ENCODE measurements at regions not wholly inside any gene's neighbourhood (a gene's known extent, or its start where the extent isn't known, plus 50 kb on each side); places are given as distances from the start of the nearest gene placed in this dataset.

DNA sequence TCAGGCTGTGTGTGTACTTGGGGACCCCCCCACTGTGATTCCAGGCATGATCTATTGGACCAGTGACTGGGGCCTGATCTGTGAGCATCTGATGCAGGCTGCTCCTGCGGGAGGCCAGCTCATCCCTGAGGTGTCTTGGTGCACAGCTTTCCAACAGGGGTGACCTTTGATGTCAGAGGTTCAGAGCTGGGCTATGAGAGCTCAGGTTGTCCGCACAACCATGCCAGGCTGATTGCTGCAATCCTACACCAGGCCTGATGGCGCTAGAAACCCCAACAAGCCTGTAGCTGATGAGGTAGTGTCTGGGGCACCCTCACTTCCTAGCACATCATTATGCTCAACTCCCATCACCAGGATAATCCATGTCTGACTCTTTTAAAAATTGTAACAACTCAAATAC, 56.1 kb upstream of the CACNA2D3 start (continued):
- TF ChIP-seq, protein P1, sequence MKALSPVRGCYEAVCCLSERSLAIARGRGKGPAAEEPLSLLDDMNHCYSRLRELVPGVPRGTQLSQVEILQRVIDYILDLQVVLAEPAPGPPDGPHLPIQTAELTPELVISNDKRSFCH (CRISPR knock-in tag; IDR thresholded peaks at IDR 0.05): no peak
- TF ChIP-seq, protein P1 (tag; IDR thresholded peaks at IDR 0.05): no peak

DNA sequence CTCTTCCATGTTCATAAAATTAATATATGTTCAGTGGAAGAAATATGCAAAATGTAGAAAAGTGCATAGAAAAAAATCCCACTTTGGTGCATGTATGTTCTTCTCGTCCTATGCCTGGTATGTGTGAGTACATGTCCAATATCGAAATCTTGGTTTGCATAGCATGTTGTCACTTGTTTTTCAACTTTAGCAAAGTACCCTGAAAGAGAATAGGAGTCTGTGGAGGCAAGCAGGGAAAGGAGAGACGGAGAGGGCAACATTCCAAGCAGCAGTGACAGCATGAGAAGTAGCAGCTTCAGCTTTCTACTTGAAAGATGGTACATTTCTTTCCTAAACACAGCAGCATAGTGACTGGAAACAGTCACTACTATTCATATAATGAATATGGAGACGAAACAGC, 56.8 kb upstream of the CACNA2D3 start:
- Histone ChIP-seq H3K79me2 (ENCODE audit: control insufficient read depth, insufficient read depth, low read length) (no peaks in the 10 kb centered on the region), H4K20me1 (replicated peaks; ENCODE audit: control insufficient read depth, insufficient read depth, low read length) (no peaks in the 10 kb centered on the region), H3K4me3 (no peak overlapping the region), H3K27me3 (ENCODE audit: control insufficient read depth in 2 of 2, insufficient read depth in 2 of 2, low read length in 2 of 2) (peaks cover 0 to 4% of the 10 kb centered on the region in 2 experiments; a peak in 1 of 5 replicates), H3K27ac (ENCODE audit: extremely low read depth, low read depth, low read length) (no peak overlapping the region), H3K9me3 (replicated peaks; ENCODE audit: control insufficient read depth, insufficient read depth, low read depth, low read length) (no peaks in the 10 kb centered on the region), H3K4me1 (replicated peaks in 1 of 2; ENCODE audit: control insufficient read depth in 2 of 2, insufficient read depth in 2 of 2, low read length in 2 of 2) (no peaks in the 10 kb centered on the region), H3K9me1 (ENCODE audit: control insufficient read depth, insufficient read depth, low read length) (no peaks in the 10 kb centered on the region), H3K36me3 (ENCODE audit: control insufficient read depth, insufficient read depth, low read length) (no peaks in the 10 kb centered on the region), H3K9ac (ENCODE audit: insufficient read depth in 1 of 2, low read depth in 2 of 2, low read length in 2 of 2) (no peak overlapping the region), H2AFZ (ENCODE audit: low read depth, low read length) (no peak overlapping the region), H3K4me2 (ENCODE audit: insufficient read depth, low read length) (no peak overlapping the region)
- ChIA-PET POLR2A (interaction anchor here (0.6 kb wide), 1 partner anchor 1246 kb away, joined by 3 read pairs; no protein-coding TSS in a partner anchor), CTCF (ENCODE audit: low intra/inter-chr PET ratio) (no interaction called here)
- FAIRE-seq (no peak), ATAC-seq (no peak), DNase-seq (ENCODE audit: extremely low read depth in 1 of 4, low spot score in 3 of 4) (no peak)
- BruUV-seq (replicated peaks): no TSS peak
- 0% methylated on average over 3 of the region's 4 CpGs for WGBS (ENCODE audit: insufficient coverage, low coverage, missing lambda C conversion rate)
- TF ChIP-seq, protein P2, sequence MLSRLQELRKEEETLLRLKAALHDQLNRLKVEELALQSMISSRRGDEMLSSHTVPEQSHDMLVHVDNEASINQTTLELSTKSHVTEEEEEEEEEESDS (CRISPR knock-in tag; IDR thresholded peaks at IDR 0.05): no peak
- TF ChIP-seq JUNB (CRISPR knock-in tag; conservative IDR thresholded peaks at IDR 0.05): no peak
- intact Hi-C loops (cut with micrococcal nuclease): no loop called here
- in situ Hi-C loops (cut with MboI): no loop called here

DNA sequence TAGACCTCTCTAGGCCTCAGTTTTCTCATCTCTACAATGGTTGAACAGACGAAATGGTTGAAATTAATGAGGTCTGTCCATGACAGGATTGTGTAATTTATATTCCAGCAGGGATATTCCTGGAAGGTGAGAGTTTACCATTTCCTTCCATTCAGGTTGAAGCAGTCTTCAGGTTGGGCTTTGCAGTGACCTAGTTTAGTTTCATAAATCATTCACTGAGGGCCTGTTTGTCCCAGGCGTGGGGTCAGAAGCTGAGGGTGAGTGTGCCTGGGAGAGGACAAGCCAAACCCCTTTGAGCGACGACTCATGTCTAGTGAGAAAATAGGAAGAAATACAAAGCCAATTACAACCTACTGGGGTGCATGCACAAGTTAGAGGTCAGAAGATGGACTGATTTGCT, 57.2 kb upstream of the CACNA2D3 start:
- in situ Hi-C loops (cut with MboI): no loop called here
- ATAC-seq (no peak), DNase-seq (ENCODE audit: extremely low read depth in 1 of 4, low spot score in 3 of 4) (no peak), FAIRE-seq (no peak)
- no peak overlapping the region for H3K4me3 ChIP-seq
- H3K9me1 ChIP-seq (ENCODE audit: control insufficient read depth, insufficient read depth, low read length): no peaks in the 10 kb centered on the region
- intact Hi-C loops (cut with micrococcal nuclease): no loop called here
- H3K9ac ChIP-seq (ENCODE audit: insufficient read depth in 1 of 2, low read depth in 2 of 2, low read length in 2 of 2): no peak overlapping the region
- ChIA-PET CTCF (ENCODE audit: low intra/inter-chr PET ratio) (no interaction called here), POLR2A (interaction anchor here (0.6 kb wide), 1 partner anchor 1247 kb away, joined by 3 read pairs; no protein-coding TSS in a partner anchor)
- peaks cover 0 to 4% of the 10 kb centered on the region in 2 experiments; a peak in 1 of 5 replicates for H3K27me3 ChIP-seq (ENCODE audit: control insufficient read depth in 2 of 2, insufficient read depth in 2 of 2, low read length in 2 of 2)
- no TSS peak for BruUV-seq (replicated peaks)
- H3K4me2 ChIP-seq (ENCODE audit: insufficient read depth, low read length): no peak overlapping the region
- no peak overlapping the region for H3K27ac ChIP-seq (ENCODE audit: extremely low read depth, low read depth, low read length)
- no peaks in the 10 kb centered on the region for H3K79me2 ChIP-seq (ENCODE audit: control insufficient read depth, insufficient read depth, low read length)
- H3K4me1 ChIP-seq (replicated peaks in 1 of 2; ENCODE audit: control insufficient read depth in 2 of 2, insufficient read depth in 2 of 2, low read length in 2 of 2): no peaks in the 10 kb centered on the region
- no peak overlapping the region for H2AFZ ChIP-seq (ENCODE audit: low read depth, low read length)
- no peaks in the 10 kb centered on the region for H3K9me3 ChIP-seq (replicated peaks; ENCODE audit: control insufficient read depth, insufficient read depth, low read depth, low read length)
- WGBS (ENCODE audit: insufficient coverage, low coverage, missing lambda C conversion rate): 0% methylated on average over 4 of the region's 4 CpGs
- H4K20me1 ChIP-seq (replicated peaks; ENCODE audit: control insufficient read depth, insufficient read depth, low read length): no peaks in the 10 kb centered on the region
- no peaks in the 10 kb centered on the region for H3K36me3 ChIP-seq (ENCODE audit: control insufficient read depth, insufficient read depth, low read length)
- no peak for TF ChIP-seq TBL1XR1 (IDR thresholded peaks at IDR 0.05; ENCODE audit: low read length in 2 of 2)
- TF ChIP-seq, protein P3, sequence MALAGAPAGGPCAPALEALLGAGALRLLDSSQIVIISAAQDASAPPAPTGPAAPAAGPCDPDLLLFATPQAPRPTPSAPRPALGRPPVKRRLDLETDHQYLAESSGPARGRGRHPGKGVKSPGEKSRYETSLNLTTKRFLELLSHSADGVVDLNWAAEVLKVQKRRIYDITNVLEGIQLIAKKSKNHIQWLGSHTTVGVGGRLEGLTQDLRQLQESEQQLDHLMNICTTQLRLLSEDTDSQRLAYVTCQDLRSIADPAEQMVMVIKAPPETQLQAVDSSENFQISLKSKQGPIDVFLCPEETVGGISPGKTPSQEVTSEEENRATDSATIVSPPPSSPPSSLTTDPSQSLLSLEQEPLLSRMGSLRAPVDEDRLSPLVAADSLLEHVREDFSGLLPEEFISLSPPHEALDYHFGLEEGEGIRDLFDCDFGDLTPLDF (CRISPR knock-in tag; IDR thresholded peaks at IDR 0.05): no peak
- TF ChIP-seq BMI1 (IDR thresholded peaks at IDR 0.05; ENCODE audit: low read length): no peak

All from K562 (cell line).